Dendritic cell treated with granulocyte-macrophage colony-stimulating factor and Interleukin-4, amounts not matched to agents 40 ng/mL and 50 ng/mL, for 4 days (primary cell): ENCODE measurements at regions not wholly inside any gene's neighbourhood (a gene's known extent, or its start where the extent isn't known, plus 50 kb on each side); places are given as distances from the start of the nearest gene placed in this dataset.

Experiments
- H3K27ac Mint-ChIP-seq: one replicate; pipeline ENCODE4 v1.8.0; 2022; ENCODE audit warnings: mild to moderate bottlenecking, mixed read lengths
- H3K27me3 Mint-ChIP-seq: one replicate; pipeline ENCODE4 v1.8.0; 2022; ENCODE audit warnings: mild to moderate bottlenecking, mixed read lengths
- H3K36me3 Mint-ChIP-seq: one replicate; pipeline ENCODE4 v1.8.0; 2022; ENCODE audit warnings: low read depth, mixed read lengths
- H3K4me1 Mint-ChIP-seq: one replicate; pipeline ENCODE4 v1.8.0; 2022; ENCODE audit warnings: low read depth, mixed read lengths
- H3K4me3 Mint-ChIP-seq: one replicate; pipeline ENCODE4 v1.8.0; 2022; ENCODE audit warnings: mild to moderate bottlenecking, moderate library complexity, mixed read lengths
- H3K9me3 Mint-ChIP-seq: one replicate; pipeline ENCODE4 v1.8.0; 2022; ENCODE audit warnings: mixed read lengths
- intact Hi-C: fragments of 100-400 bp; cut with micrococcal nuclease; formaldehyde crosslinking; loops from one replicate; pipeline ENCODE4 v1.15.0; 2022

- H3K27me3 Mint-ChIP-seq, result no peaks in the 10 kb centered on the region
- H3K36me3 Mint-ChIP-seq, result no peaks in the 10 kb centered on the region
- H3K4me1 Mint-ChIP-seq, result peaks cover 8% of the 10 kb centered on the region
- H3K9me3 Mint-ChIP-seq, result peaks cover 7% of the 10 kb centered on the region
- no peak overlapping the region for H3K4me3 Mint-ChIP-seq
- H3K27ac Mint-ChIP-seq, result no peak overlapping the region
- intact Hi-C loops, result no loop called here
These were observed 89.9 kb downstream of the TSEN15 start for GRCh38 chr1:184141361-184141880.

- intact Hi-C loops, result no loop called here
- Mint-ChIP-seq H3K4me1 (peaks cover 15% of the 10 kb centered on the region), H3K27me3 (no peaks in the 10 kb centered on the region), H3K4me3 (no peak overlapping the region), H3K36me3 (no peaks in the 10 kb centered on the region), H3K9me3 (no peaks in the 10 kb centered on the region), H3K27ac (no peak overlapping the region)
These were observed 91.9 kb downstream of the TSEN15 start for GRCh38 chr1:184143449-184143848.

GRCh38 chr1:184145083-184145482, 93.6 kb downstream of the TSEN15 start:
- no peaks in the 10 kb centered on the region for H3K36me3 Mint-ChIP-seq
- intact Hi-C loops, result no loop called here
- H3K4me3 Mint-ChIP-seq, result no peak overlapping the region
- no peaks in the 10 kb centered on the region for H3K9me3 Mint-ChIP-seq
- H3K27me3 Mint-ChIP-seq, result no peaks in the 10 kb centered on the region
- no peak overlapping the region for H3K27ac Mint-ChIP-seq
- H3K4me1 Mint-ChIP-seq, result peaks cover 15% of the 10 kb centered on the region

- intact Hi-C loops, result no loop called here
- Mint-ChIP-seq H3K27ac (no peak overlapping the region), H3K9me3 (no peaks in the 10 kb centered on the region), H3K27me3 (no peaks in the 10 kb centered on the region), H3K4me1 (peaks cover 22% of the 10 kb centered on the region), H3K4me3 (no peak overlapping the region), H3K36me3 (no peaks in the 10 kb centered on the region)
These were observed 94.7 kb downstream of the TSEN15 start for GRCh38 chr1:184146202-184146601.

GRCh38 chr1:184150776-184151531, 99.4 kb downstream of the TSEN15 start:
- peaks cover 49% of the 10 kb centered on the region for H3K4me1 Mint-ChIP-seq
- H3K27me3 Mint-ChIP-seq, result no peaks in the 10 kb centered on the region
- no peaks in the 10 kb centered on the region for H3K9me3 Mint-ChIP-seq
- no peaks in the 10 kb centered on the region for H3K36me3 Mint-ChIP-seq
- H3K4me3 Mint-ChIP-seq, result no peak overlapping the region
- intact Hi-C loops, result no loop called here
- H3K27ac Mint-ChIP-seq, result peak overlapping the region; percentile 49

GRCh38 chr1:184152434-184152898, 100.9 kb downstream of the TSEN15 start:
- Mint-ChIP-seq H3K36me3 (no peaks in the 10 kb centered on the region), H3K4me1 (peaks cover 53% of the 10 kb centered on the region), H3K27ac (peak overlapping the region; percentile 71), H3K4me3 (peak overlapping the region; percentile 70), H3K9me3 (no peaks in the 10 kb centered on the region), H3K27me3 (no peaks in the 10 kb centered on the region)
- intact Hi-C loops, result no loop called here

- intact Hi-C loops, result no loop called here
These were observed 101.4 kb downstream of the TSEN15 start for GRCh38 chr1:184152974-184153373.

GRCh38 chr1:184153731-184154130, 102.2 kb downstream of the TSEN15 start:
- intact Hi-C loops, result no loop called here
- Mint-ChIP-seq H3K27me3 (no peaks in the 10 kb centered on the region), H3K27ac (peak overlapping the region; percentile 19), H3K9me3 (no peaks in the 10 kb centered on the region), H3K4me3 (no peak overlapping the region), H3K36me3 (no peaks in the 10 kb centered on the region), H3K4me1 (peaks cover 46% of the 10 kb centered on the region)

More at GRCh38 chr1:184152974-184153373, 101.4 kb downstream of the TSEN15 start:
- Mint-ChIP-seq H3K4me3 (peak overlapping the region; percentile 70), H3K27ac (peak overlapping the region; percentile 71), H3K27me3 (no peaks in the 10 kb centered on the region), H3K4me1 (peaks cover 49% of the 10 kb centered on the region), H3K9me3 (no peaks in the 10 kb centered on the region), H3K36me3 (no peaks in the 10 kb centered on the region)

- H3K36me3 Mint-ChIP-seq, result no peaks in the 10 kb centered on the region
- H3K27me3 Mint-ChIP-seq, result no peaks in the 10 kb centered on the region
- no peaks in the 10 kb centered on the region for H3K9me3 Mint-ChIP-seq
- H3K27ac Mint-ChIP-seq, result no peak overlapping the region
- no peak overlapping the region for H3K4me3 Mint-ChIP-seq
- H3K4me1 Mint-ChIP-seq, result peaks cover 35% of the 10 kb centered on the region
- intact Hi-C loops, result no loop called here
These were observed 105.2 kb downstream of the TSEN15 start for GRCh38 chr1:184156521-184157393.

- no peak overlapping the region for H3K27ac Mint-ChIP-seq
- intact Hi-C loops, result no loop called here
- no peak overlapping the region for H3K4me3 Mint-ChIP-seq
- no peaks in the 10 kb centered on the region for H3K27me3 Mint-ChIP-seq
- H3K4me1 Mint-ChIP-seq, result peaks cover 35% of the 10 kb centered on the region
- no peaks in the 10 kb centered on the region for H3K36me3 Mint-ChIP-seq
- H3K9me3 Mint-ChIP-seq, result no peaks in the 10 kb centered on the region
These were observed 105.8 kb downstream of the TSEN15 start for GRCh38 chr1:184157394-184157742.

- Mint-ChIP-seq H3K9me3 (no peaks in the 10 kb centered on the region), H3K4me1 (peaks cover 35% of the 10 kb centered on the region), H3K4me3 (no peak overlapping the region), H3K27ac (no peak overlapping the region), H3K27me3 (no peaks in the 10 kb centered on the region), H3K36me3 (no peaks in the 10 kb centered on the region)
- intact Hi-C loops, result no loop called here
These were observed 107.6 kb downstream of the TSEN15 start for GRCh38 chr1:184158896-184159681.

GRCh38 chr1:184160236-184160635, 108.7 kb downstream of the TSEN15 start:
- H3K27ac Mint-ChIP-seq, result no peak overlapping the region
- H3K4me1 Mint-ChIP-seq, result peaks cover 40% of the 10 kb centered on the region
- H3K4me3 Mint-ChIP-seq, result no peak overlapping the region
- H3K9me3 Mint-ChIP-seq, result no peaks in the 10 kb centered on the region
- H3K27me3 Mint-ChIP-seq, result no peaks in the 10 kb centered on the region
- intact Hi-C loops, result loop anchor here (10.0 kb wide), 1 partner anchor 55 kb away; no protein-coding TSS in a partner anchor
- H3K36me3 Mint-ChIP-seq, result no peaks in the 10 kb centered on the region

- H3K4me3 Mint-ChIP-seq, result no peak overlapping the region
- no peaks in the 10 kb centered on the region for H3K36me3 Mint-ChIP-seq
- intact Hi-C loops, result loop anchor here (10.0 kb wide), 1 partner anchor 54 kb away; no protein-coding TSS in a partner anchor
- H3K9me3 Mint-ChIP-seq, result no peaks in the 10 kb centered on the region
- no peak overlapping the region for H3K27ac Mint-ChIP-seq
- H3K4me1 Mint-ChIP-seq, result peaks cover 47% of the 10 kb centered on the region
- H3K27me3 Mint-ChIP-seq, result no peaks in the 10 kb centered on the region
These were observed 109.7 kb downstream of the TSEN15 start for GRCh38 chr1:184161071-184161698.
